Right atrium auricular region (tissue), 2 donors: ENCODE measurements at regions not wholly inside any gene's neighbourhood (a gene's known extent, or its start where the extent isn't known, plus 50 kb on each side); places are given as distances from the start of the nearest gene placed in this dataset.

ENCODE experiments used
- DNase-seq: peaks from one replicate; pipeline ENCODE4 v3.0.0-alpha.2; 2019; ENCODE audit warnings: low spot score
- H3K27ac ChIP-seq, 2 donors: fragments of 200-600 bp; sonication (generic); 1 replicate in 1 of 2; 2 replicates in 1 of 2; pipeline ENCODE4 v1.5.1; 2016 to 2019
- H3K27me3 ChIP-seq, 2 donors: fragments of 200-600 bp; sonication (generic); one replicate each; pipeline versions ENCODE4 v1.5.1 to v1.6.0; 2017 to 2019
- H3K36me3 ChIP-seq: fragments of 200-600 bp; sonication (generic); one replicate; pipeline ENCODE4 v1.5.1; 2016
- H3K4me1 ChIP-seq, 2 donors: fragments of 200-600 bp; sonication (generic); one replicate each; pipeline versions ENCODE4 v1.5.1 to v1.6.0; 2017 to 2019
- H3K4me3 ChIP-seq, 2 donors: fragments of 200-600 bp; sonication (generic); 1 replicate in 1 of 2; 2 replicates in 1 of 2; pipeline ENCODE4 v1.5.1; 2017 to 2019; ENCODE audit warnings: mild to moderate bottlenecking in 1 of 2, moderate library complexity in 1 of 2
- H3K9me3 ChIP-seq, 2 donors: fragments of 200-600 bp; sonication (generic); one replicate each; pipeline ENCODE4 v1.5.1; 2019
- CTCF ChIP-seq, 2 donors: fragments of 200-600 bp; sonication (generic); IDR thresholded peaks; one replicate each; pipeline ENCODE4 v1.5.1; 2019; ENCODE audit warnings: antibody characterized with exemption in 2 of 2

GRCh38 chr16:26198221-26198620, 506.5 kb downstream of the HS3ST4 start:
- Histone ChIP-seq H3K27ac (no peak overlapping the region), H3K4me3 (no peak overlapping the region), H3K27me3 (no peaks in the 10 kb centered on the region), H3K9me3 (no peaks in the 10 kb centered on the region), H3K4me1 (no peaks in the 10 kb centered on the region), H3K36me3 (no peaks in the 10 kb centered on the region)
- DNase-seq: no peak
- TF ChIP-seq CTCF (IDR thresholded peaks at IDR 0.05): no peak

- Histone ChIP-seq H3K9me3 (peaks cover 0 to 5% of the 10 kb centered on the region in 2 donors), H3K27me3 (no peaks in the 10 kb centered on the region), H3K4me3 (no peak overlapping the region), H3K36me3 (no peaks in the 10 kb centered on the region), H3K27ac (no peak overlapping the region), H3K4me1 (no peaks in the 10 kb centered on the region)
- DNase-seq: no peak
- no peak for TF ChIP-seq CTCF (IDR thresholded peaks at IDR 0.05)
Observed at GRCh38 chr16:26204138-26204537, 512.4 kb downstream of the HS3ST4 start.

- Histone ChIP-seq H3K36me3 (no peaks in the 10 kb centered on the region), H3K27me3 (no peaks in the 10 kb centered on the region), H3K9me3 (peaks cover 0 to 5% of the 10 kb centered on the region in 2 donors), H3K4me3 (no peak overlapping the region), H3K4me1 (no peaks in the 10 kb centered on the region), H3K27ac (no peak overlapping the region)
- DNase-seq: no peak
- TF ChIP-seq CTCF (IDR thresholded peaks at IDR 0.05): no peak
Observed at GRCh38 chr16:26211542-26211941, 519.8 kb downstream of the HS3ST4 start.

GRCh38 chr16:26212599-26212998, 520.8 kb downstream of the HS3ST4 start:
- no peaks in the 10 kb centered on the region for H3K27me3 ChIP-seq
- H3K9me3 ChIP-seq: peaks cover 0 to 5% of the 10 kb centered on the region in 2 donors
- no peak for DNase-seq
- TF ChIP-seq CTCF (IDR thresholded peaks at IDR 0.05): no peak
- no peaks in the 10 kb centered on the region for H3K36me3 ChIP-seq
- no peak overlapping the region for H3K27ac ChIP-seq
- H3K4me3 ChIP-seq: no peak overlapping the region
- H3K4me1 ChIP-seq: no peaks in the 10 kb centered on the region

- H3K4me3 ChIP-seq: no peak overlapping the region
- H3K9me3 ChIP-seq: no peaks in the 10 kb centered on the region
- no peak overlapping the region for H3K27ac ChIP-seq
- no peaks in the 10 kb centered on the region for H3K36me3 ChIP-seq
- H3K4me1 ChIP-seq: no peaks in the 10 kb centered on the region
- DNase-seq: no peak
- no peaks in the 10 kb centered on the region for H3K27me3 ChIP-seq
- no peak for TF ChIP-seq CTCF (IDR thresholded peaks at IDR 0.05)
Observed at GRCh38 chr16:26214581-26215174, 522.9 kb downstream of the HS3ST4 start.

- H3K4me3 ChIP-seq: no peak overlapping the region
- no peaks in the 10 kb centered on the region for H3K36me3 ChIP-seq
- no peaks in the 10 kb centered on the region for H3K4me1 ChIP-seq
- no peaks in the 10 kb centered on the region for H3K9me3 ChIP-seq
- H3K27ac ChIP-seq: no peak overlapping the region
- no peak for DNase-seq
- TF ChIP-seq CTCF (IDR thresholded peaks at IDR 0.05): no peak
- no peaks in the 10 kb centered on the region for H3K27me3 ChIP-seq
Observed at GRCh38 chr16:26220894-26221293, 529.1 kb downstream of the HS3ST4 start.
